Ecto neural progenitor cell (in vitro differentiated cells): ENCODE measurements at regions not wholly inside any gene's neighbourhood (a gene's known extent, or its start where the extent isn't known, plus 50 kb on each side); places are given as distances from the start of the nearest gene placed in this dataset.

Experiments
- DNase-seq: peaks from one replicate; pipeline ENCODE4 v3.0.0-alpha.2; 2018; ENCODE audit warnings: low spot score

DNA sequence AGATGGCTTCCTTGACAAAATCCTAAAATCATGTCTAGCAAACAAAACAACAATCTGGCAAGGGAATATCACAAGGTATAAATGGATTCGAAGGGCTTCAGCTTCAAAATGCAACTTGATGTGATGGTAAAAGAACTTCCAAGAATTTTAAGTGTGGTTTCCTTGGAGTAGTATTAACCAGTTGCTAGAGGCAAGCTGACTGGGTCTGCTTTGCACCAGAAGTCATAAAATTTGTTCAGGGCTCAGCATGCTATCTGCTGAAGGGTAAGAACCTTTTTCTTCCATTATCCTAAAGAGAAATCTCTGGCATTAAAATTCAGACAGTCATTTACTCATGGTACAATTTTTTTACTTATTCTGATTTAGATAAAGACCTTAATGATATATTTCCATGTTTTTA is 516.7 kb downstream of the TXNL1 start:
- DNase-seq, result no peak

GRCh38 chr18:56120782-56121181 is 517.6 kb downstream of the TXNL1 start:
- no peak for DNase-seq

DNA sequence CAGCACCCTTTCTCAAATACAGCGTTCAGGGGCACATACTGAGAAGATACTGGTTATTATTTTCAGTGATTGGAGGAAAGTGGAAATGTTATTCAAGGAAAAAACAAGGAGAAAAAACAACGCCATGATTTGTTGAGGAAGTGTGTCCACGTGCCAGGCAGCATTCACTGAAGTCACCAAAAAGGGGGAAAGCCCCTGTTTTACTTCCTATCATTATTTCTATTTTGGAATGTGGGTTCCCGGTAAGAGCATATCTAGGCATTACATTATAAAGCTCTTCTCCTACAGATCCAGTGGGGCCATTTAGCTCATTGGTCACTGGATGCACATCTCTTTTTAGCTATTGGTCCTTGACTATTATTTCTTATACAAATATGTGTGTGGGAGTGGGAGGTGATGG is 518.7 kb downstream of the TXNL1 start:
- no peak for DNase-seq

GRCh38 chr18:56118422-56118821 is 520.0 kb downstream of the TXNL1 start:
- DNase-seq, result no peak

DNA sequence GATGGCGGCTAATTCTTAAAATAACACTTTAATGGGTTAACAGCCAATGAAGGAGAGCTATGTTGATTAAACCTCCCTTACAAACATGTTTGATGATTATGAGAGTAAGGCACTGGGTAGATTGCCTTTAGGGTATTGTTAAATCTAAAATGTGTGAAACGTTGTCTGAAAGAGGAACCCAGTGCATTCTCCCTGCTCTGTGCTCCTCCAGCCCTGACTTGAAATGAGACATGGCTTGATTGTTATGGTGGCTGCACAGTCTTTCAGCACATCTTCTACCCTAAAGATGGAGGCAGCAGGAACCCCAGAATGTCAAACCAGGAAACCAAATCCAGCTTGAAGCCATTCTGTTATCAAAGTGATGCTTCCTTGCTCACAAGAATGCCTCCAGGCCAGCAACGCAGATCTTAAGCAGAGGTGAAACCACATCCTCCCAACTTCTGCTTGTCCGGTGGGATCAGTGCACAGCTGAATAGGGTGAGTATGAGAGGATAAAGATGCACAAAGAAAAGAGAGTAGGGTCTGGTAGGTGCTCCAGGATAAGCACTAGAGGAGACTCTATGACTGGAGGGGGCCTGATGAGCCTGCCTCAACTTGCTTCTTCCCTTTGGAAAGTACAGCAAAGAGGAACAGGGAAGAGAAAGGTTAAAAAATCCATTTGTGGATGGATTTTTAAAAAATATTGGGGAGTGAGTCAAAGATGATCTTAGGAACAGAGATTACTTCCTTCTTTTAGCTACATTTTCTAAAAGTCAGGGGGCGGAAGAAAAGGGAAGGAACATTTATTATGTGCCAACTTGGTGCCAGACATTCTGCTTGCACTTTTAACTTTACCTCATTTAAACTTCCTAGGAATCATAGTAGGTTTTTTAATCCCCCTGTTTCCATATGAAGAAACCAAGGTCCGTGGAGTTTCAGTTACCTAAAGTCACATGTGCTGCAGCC is 523.0 kb downstream of the TXNL1 start:
- no peak for DNase-seq

GRCh38 chr18:56112984-56113383 is 525.0 kb upstream of the TCF4 start:
- DNase-seq, result no peak

DNA sequence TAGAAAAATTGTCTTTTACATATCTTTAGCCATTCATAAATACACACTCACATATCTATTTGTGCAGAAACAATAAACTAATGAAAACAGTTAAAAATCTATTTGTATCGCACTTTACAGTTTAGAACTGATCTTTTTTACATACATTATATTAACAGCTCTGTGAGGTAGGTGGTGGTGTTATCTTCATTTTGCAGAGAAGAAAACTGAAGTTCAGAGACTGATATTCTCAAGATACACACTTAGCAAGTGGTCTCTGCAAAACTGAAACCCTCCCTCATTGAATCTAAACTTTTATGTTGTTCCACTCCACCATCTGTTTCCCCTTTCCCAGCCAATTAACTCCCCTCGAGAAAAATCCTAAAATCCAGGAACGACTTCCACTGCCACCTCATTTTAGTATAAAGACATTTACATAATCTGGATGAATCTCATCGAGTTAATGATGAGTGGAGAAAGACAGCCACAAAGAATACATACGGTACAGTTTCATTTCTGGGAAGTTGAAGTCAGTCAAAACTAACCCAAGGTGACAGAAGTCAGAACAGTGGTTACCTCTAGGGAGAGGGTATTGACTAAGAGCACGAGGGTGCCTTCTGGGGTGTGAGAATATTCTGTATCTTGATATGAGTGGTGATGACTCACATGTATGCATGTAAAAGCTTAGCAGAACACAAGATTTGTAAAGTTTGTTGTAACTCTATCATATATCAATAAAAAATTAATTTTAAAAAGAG is 524.2 kb upstream of the TCF4 start:
- no peak for DNase-seq

- no peak for DNase-seq
Observed at GRCh38 chr18:56109757-56110156, 521.8 kb upstream of the TCF4 start.

DNA sequence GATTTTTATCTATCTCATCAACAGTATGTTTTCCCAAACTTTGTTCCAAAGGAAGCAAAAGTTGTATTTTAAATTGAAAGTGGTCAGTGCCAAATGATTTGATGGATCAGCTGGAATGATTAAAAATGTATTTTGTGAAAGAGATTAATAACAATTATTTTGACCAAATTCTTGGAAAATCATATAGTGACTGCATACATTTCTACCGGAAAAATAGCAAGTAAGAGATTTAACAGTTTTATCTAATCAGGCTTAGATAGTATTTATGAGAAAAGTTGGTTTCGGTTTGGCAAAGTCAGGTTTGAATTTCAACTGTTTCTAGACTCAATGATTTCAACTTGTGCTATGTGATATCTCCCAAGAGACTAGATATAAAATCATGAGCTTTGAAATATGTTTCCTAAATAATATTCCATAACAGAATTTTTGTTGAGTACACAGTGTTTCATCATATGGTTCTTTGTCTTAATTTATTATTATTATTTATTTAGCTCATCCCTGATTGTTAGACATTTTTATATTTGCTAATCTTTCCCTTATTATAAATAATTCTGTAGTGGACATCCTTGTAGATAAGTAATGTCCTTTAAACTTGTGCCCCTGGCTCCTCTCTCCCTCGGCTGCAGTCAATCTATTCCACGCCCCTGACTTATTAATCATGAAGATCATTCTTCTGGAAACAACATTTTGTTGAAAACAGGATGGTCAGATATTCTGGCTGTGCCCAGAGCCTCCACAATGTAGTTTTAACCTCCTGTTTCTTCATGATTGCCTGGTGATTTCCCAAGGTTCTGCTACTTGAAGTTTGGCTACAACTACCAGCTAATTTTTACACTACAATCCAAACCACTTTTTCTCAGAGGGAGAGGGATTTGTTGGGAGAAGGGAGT is 520.7 kb upstream of the TCF4 start:
- no peak for DNase-seq

DNA sequence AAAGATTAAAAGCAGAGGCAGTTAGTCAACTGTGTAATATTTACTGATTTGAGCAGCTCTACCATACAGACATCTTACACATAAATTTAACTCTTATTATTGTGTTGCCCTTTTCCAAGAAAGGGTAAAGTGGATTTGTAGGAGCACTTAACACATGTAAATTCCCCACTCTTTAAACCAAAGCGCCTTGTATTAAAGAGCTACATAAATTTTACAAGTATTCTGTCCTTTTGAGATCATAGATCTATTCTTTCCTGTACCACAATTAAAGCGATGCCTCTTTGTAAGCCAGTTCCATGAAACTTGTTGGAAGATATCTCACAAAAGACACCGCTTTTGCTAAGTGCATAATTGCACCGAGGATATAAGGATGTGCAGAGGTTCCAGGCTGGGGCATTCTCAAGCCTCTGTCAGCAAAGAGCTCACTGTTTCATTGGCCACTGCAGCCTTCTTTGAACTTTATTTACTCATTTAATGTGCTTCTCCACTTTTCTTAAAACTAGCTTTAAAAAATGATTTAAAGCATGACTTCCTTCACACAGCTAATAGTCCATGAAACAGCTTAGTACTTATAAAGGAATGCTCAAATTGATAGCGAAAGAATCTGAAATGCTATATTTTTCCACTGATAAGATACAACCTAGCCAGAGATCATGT is 520.0 kb upstream of the TCF4 start:
- no peak for DNase-seq

DNA sequence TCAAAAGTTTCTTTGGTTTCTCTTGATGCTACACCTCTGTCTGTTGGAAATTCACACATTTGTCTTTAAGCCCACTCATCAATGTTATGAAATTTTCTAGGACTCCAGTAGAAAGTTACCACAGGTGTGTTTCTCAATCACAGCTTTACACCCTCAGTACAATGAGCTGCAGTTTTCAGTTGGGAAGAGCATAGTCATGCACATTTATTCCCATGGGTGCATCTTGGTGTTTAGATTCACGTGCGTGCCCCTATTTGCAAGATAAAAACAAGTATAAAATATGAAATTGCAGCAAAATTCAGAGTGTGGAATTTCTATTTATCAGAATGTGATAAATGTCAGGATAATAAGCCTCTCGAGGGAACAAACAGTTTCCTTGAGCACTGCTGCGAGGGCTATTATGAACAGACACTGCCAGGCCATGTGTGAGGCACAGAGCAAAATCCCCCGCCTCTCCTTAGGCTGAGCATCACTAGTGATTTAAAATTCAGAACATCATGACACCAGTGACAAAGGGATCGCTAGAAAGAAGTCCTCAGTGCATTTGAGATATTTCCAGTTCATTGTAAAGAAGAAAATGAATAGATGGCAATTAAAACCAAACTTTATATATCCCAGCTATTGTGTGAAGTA is 512.2 kb upstream of the TCF4 start:
- DNase-seq, result no peak

GRCh38 chr18:56097621-56098020 is 509.6 kb upstream of the TCF4 start:
- DNase-seq, result no peak

- DNase-seq, result no peak
Observed at GRCh38 chr18:56096861-56097260, 508.9 kb upstream of the TCF4 start.

DNA sequence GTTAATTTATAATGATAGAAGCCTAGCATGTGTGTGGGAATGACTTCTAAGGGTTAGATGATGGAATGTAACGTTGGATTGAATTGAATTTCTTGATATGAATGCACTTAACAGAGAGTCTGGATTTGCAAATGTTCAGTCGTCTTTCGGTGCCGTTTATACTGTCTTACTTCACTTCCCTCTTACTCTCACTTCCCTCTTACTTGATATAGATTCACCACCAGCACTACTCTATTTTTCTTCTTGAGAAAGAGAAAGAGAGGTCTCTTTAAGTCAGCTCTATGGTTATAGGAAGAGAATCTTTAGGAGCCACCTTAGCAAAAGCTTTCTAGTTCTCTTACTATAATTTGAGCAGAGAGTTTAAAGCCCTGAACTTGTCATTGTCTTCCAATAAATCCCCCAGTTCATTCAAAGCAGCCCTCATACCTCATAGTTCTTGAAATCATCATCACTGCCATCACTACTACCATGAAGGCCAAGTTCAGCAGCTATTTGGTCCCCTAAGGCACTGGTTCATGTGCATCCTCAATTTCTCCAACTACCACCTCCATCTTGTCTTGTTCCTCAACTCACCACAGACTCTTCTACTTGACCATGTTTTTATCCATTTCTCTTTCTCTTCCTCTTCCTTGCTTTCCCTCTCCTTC is 501.7 kb upstream of the TCF4 start:
- no peak for DNase-seq

GRCh38 chr18:56086786-56087185 is 498.8 kb upstream of the TCF4 start:
- no peak for DNase-seq

GRCh38 chr18:56086176-56086575 is 498.2 kb upstream of the TCF4 start:
- DNase-seq, result no peak

GRCh38 chr18:56085551-56085950 is 497.6 kb upstream of the TCF4 start:
- no peak for DNase-seq

GRCh38 chr18:56083523-56084287 is 495.7 kb upstream of the TCF4 start:
- DNase-seq, result no peak

- DNase-seq, result no peak
Observed at GRCh38 chr18:56083097-56083521, 495.1 kb upstream of the TCF4 start.

- DNase-seq, result no peak
Observed at GRCh38 chr18:56076723-56077122, 488.7 kb upstream of the TCF4 start.
